Activated CD8-positive, alpha-beta memory T cell treated with anti-CD3 and anti-CD28 coated beads, Interleukin-2, amount 10 ng/mL, durations not matched to agents 7 days and 5 days (primary cell): ENCODE measurements at regions not wholly inside any gene's neighbourhood (a gene's known extent, or its start where the extent isn't known, plus 50 kb on each side); places are given as distances from the start of the nearest gene placed in this dataset.
"Not testable (repeated sequence)": the region's sequence is repeated elsewhere in the genome, so short reads cannot be mapped to it uniquely, and the experiment has no call there.

Experiments
- ATAC-seq: fragments of 150-1000 bp; cut with Tn5 transposase; one replicate; pipeline ENCODE4 v1.10.0; 2021; ENCODE audit warnings: moderate library complexity
- CTCF ChIA-PET: fragments of 350-600 bp; sonication (Branson Sonifier 250); formaldehyde crosslinking; loops from one replicate; lab custom pipeline; 2021; ENCODE audit warnings: antibody characterized with exemption; lab: Charles Lee
- DNase-seq: peaks from one replicate; pipeline ENCODE4 v3.0.0-alpha.2; 2020
- H3K27ac Mint-ChIP-seq: one replicate; pipeline ENCODE4 v1.8.0; 2021; ENCODE audit warnings: mild to moderate bottlenecking, mixed read lengths
- H3K27me3 Mint-ChIP-seq: one replicate; pipeline ENCODE4 v1.8.0; 2021; ENCODE audit warnings: mixed read lengths
- H3K36me3 Mint-ChIP-seq: one replicate; pipeline ENCODE4 v1.8.0; 2021; ENCODE audit warnings: mild to moderate bottlenecking, mixed read lengths
- H3K4me1 Mint-ChIP-seq: one replicate; pipeline ENCODE4 v1.8.0; 2021; ENCODE audit warnings: mixed read lengths
- H3K4me3 Mint-ChIP-seq: one replicate; pipeline ENCODE4 v1.8.0; 2021; ENCODE audit warnings: mild to moderate bottlenecking, moderate library complexity, mixed read lengths
- H3K9me3 Mint-ChIP-seq: one replicate; pipeline ENCODE4 v1.8.0; 2022; ENCODE audit warnings: low read depth, mixed read lengths

DNA sequence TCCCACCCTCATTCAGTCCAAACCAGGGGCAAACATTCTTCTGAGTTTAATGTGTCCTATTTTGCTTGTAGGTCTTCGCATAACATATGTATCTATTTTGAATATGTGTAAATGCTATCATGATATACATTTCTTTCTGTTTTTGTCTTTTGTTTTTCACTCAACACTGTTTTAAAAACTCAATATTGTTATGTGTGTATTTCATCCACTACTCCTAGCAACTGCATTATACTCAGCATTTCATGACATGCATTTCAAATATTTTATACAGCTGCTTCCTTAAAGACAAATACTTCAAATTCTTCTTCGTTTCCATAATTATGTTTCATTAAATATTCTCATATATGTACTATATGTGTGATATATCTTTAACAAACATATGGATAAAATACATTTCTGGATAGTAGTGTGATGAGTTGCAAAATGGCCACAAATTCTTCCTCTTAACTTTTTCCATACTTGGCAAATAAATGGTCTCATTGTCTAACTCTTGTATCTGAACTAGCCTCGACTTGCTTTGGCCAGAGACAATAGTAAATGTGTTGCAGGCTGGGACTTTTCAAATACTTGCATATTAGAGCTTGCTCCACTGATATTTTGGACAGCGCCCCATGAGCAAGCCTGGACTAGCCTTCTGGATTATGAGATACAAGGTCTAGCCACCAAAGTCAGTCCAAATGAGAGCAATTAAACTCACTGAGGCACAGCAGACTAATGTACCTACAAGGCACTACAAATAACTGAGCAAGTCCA lies 539.7 kb upstream of the KCND2 start:
- Mint-ChIP-seq H3K9me3 (peaks cover 6% of the 10 kb centered on the region), H3K36me3 (no peaks in the 10 kb centered on the region), H3K27ac (no peak overlapping the region), H3K4me1 (no peaks in the 10 kb centered on the region), H3K4me3 (no peak overlapping the region), H3K27me3 (no peaks in the 10 kb centered on the region)
- no peak for DNase-seq
- CTCF ChIA-PET = no interaction called here
- ATAC-seq = no peak

DNA sequence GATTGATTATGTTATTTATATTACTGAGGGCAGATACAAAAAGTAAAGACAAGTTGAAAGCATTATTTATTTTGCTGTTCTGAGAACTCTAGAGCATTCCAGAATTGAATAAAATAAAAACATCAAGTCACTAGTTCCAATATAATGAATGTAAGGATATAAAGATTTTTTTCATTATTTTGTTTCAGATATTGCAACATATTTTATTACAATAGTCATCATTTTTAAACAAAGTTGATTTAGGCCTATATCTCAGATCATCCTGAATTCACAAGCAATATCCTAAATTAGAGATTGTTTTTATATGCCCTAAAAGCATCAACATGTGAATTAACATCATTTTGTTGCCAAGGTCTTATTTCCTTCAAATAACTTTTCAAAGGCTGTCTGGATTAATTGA lies 535.6 kb upstream of the KCND2 start:
- Mint-ChIP-seq H3K9me3 (peaks cover 6% of the 10 kb centered on the region), H3K27me3 (no peaks in the 10 kb centered on the region), H3K36me3 (no peaks in the 10 kb centered on the region), H3K4me1 (no peaks in the 10 kb centered on the region), H3K4me3 (no peak overlapping the region), H3K27ac (no peak overlapping the region)
- no peak for DNase-seq
- ATAC-seq = no peak
- CTCF ChIA-PET = no interaction called here

GRCh38 chr7:119745280-119745679 lies 527.7 kb upstream of the KCND2 start:
- ATAC-seq, H3K9me3 Mint-ChIP-seq, H3K4me3 Mint-ChIP-seq, H3K36me3 Mint-ChIP-seq, DNase-seq, H3K27ac Mint-ChIP-seq, CTCF ChIA-PET, H3K4me1 Mint-ChIP-seq, H3K27me3 Mint-ChIP-seq: not testable (repeated sequence)

GRCh38 chr7:119748251-119748860 lies 524.6 kb upstream of the KCND2 start:
- Mint-ChIP-seq H3K4me3 (no peak overlapping the region), H3K36me3 (no peaks in the 10 kb centered on the region), H3K27ac (no peak overlapping the region), H3K4me1 (no peaks in the 10 kb centered on the region), H3K27me3 (no peaks in the 10 kb centered on the region), H3K9me3 (no peaks in the 10 kb centered on the region)
- no peak for DNase-seq
- CTCF ChIA-PET = no interaction called here
- ATAC-seq = no peak

DNA sequence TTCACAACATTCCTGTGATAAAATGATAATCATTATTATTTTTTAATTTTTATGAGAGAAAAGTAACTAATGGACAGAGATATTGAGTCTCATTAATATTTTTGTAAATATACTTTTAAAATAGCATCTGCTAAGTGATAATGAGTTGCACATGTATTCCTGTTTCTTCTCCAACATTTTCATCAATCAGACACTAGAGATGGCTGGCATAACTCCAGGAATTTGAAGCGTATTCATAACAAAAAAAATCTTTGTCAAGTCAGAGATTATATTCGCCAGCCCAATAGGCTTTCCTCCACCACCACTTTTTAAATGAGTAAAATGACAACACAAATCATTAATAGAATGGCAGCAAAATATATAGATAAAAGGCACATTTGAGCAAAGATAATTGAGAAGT lies 524.0 kb upstream of the KCND2 start:
- CTCF ChIA-PET = no interaction called here
- ATAC-seq = no peak
- DNase-seq = no peak
- H3K27ac Mint-ChIP-seq = no peak overlapping the region
- H3K36me3 Mint-ChIP-seq = no peaks in the 10 kb centered on the region
- H3K4me3 Mint-ChIP-seq = no peak overlapping the region
- H3K27me3 Mint-ChIP-seq = no peaks in the 10 kb centered on the region
- H3K4me1 Mint-ChIP-seq = no peaks in the 10 kb centered on the region
- H3K9me3 Mint-ChIP-seq = no peaks in the 10 kb centered on the region

DNA sequence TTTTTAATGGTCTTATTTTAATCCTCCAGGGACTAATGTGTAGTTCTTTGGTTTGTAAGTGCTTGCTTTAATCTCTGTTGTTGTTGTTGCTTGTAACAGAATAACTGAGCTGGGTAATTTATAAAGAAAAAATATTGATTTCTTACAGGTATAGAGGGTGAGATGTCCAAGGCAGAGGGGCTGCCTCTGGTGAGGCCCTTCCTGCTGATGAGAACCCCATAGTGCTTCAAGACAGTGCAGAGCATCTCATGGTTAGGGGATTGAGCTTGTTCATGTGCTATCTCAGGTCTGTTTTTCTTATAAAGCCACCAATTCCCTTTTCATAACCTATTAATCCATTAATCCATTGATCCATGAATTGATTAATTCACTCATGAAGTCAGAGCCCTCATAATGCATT lies 516.3 kb upstream of the KCND2 start:
- ATAC-seq (no peak), DNase-seq (no peak)
- Mint-ChIP-seq H3K27me3 (no peaks in the 10 kb centered on the region), H3K27ac (no peak overlapping the region), H3K9me3 (peaks cover 3% of the 10 kb centered on the region), H3K4me3 (no peak overlapping the region), H3K36me3 (no peaks in the 10 kb centered on the region), H3K4me1 (no peaks in the 10 kb centered on the region)
- CTCF ChIA-PET = no interaction called here

- Mint-ChIP-seq H3K36me3 (no peaks in the 10 kb centered on the region), H3K9me3 (peaks cover 3% of the 10 kb centered on the region), H3K27me3 (no peaks in the 10 kb centered on the region), H3K4me3 (no peak overlapping the region), H3K4me1 (no peaks in the 10 kb centered on the region), H3K27ac (no peak overlapping the region)
- ATAC-seq (no peak), DNase-seq (no peak)
- CTCF ChIA-PET = no interaction called here
Measured at GRCh38 chr7:119758254-119758653, 514.7 kb upstream of the KCND2 start.

GRCh38 chr7:119761776-119762175 lies 511.2 kb upstream of the KCND2 start:
- peaks cover 5% of the 10 kb centered on the region for H3K9me3 Mint-ChIP-seq
- ATAC-seq = no peak
- no peak overlapping the region for H3K4me3 Mint-ChIP-seq
- H3K27ac Mint-ChIP-seq = no peak overlapping the region
- CTCF ChIA-PET = no interaction called here
- H3K27me3 Mint-ChIP-seq = no peaks in the 10 kb centered on the region
- no peaks in the 10 kb centered on the region for H3K4me1 Mint-ChIP-seq
- no peak for DNase-seq
- H3K36me3 Mint-ChIP-seq = no peaks in the 10 kb centered on the region

- DNase-seq = no peak
- CTCF ChIA-PET = no interaction called here
- Mint-ChIP-seq H3K4me3 (no peak overlapping the region), H3K27ac (no peak overlapping the region), H3K4me1 (no peaks in the 10 kb centered on the region), H3K9me3 (peaks cover 9% of the 10 kb centered on the region), H3K36me3 (no peaks in the 10 kb centered on the region), H3K27me3 (no peaks in the 10 kb centered on the region)
- no peak for ATAC-seq
Measured at GRCh38 chr7:119782286-119782685, 490.7 kb upstream of the KCND2 start.

GRCh38 chr7:119783799-119784198 lies 489.2 kb upstream of the KCND2 start:
- Mint-ChIP-seq H3K9me3 (peaks cover 7% of the 10 kb centered on the region), H3K27me3 (no peaks in the 10 kb centered on the region), H3K36me3 (no peaks in the 10 kb centered on the region), H3K4me1 (no peaks in the 10 kb centered on the region), H3K27ac (no peak overlapping the region), H3K4me3 (no peak overlapping the region)
- ATAC-seq (no peak), DNase-seq (no peak)
- CTCF ChIA-PET = no interaction called here

DNA sequence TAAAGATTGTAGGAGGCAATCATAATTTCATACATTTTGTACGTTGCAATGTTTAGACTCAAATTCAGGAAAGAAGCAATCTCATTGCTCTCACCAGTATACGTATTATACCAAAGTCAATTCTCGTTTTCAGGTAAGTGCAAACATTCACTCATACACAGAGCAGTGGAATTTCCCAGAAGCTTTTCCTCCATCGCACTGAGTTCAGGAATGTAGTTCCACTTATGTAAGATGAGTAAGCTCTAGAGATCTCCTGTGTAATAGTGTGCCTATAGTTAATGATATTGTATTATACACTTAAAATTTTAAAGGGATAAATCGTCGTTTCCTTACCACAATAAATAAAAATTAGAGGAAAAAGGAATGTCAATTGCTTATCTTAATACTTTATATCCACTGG lies 470.8 kb upstream of the KCND2 start:
- CTCF ChIA-PET = no interaction called here

DNA sequence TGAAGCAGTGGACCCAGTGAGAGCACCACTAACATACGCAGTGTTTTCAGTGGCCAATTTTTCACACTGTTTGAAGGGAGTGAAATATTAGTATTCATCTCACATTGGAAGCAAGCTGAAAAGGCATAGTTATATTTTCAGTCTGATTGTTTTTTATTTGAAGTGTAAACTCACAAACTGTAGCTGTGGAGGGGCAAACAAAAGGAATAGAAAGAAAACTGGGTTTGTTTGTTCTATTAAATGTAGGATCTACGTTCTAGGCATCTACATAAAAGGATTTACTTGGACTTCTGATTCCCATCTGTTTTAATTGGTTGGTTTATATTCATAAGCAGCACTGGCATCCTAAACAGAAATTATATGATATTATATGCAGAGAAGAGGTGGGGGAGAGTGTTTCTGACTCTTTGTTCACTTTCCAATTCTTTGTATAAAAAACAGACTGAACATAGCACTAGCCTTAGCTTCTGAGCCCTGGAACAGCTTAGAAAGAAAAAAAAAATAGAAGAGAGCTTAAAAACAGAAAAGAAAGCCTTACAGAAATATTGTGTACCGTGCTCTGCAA lies 447.8 kb upstream of the KCND2 start:
- Mint-ChIP-seq H3K9me3 (no peaks in the 10 kb centered on the region), H3K4me1 (no peaks in the 10 kb centered on the region), H3K27ac (no peak overlapping the region), H3K4me3 (no peak overlapping the region), H3K27me3 (no peaks in the 10 kb centered on the region), H3K36me3 (no peaks in the 10 kb centered on the region)
- CTCF ChIA-PET = no interaction called here
- no peak for ATAC-seq
- DNase-seq = no peak

More for the DNA sequence above, 470.8 kb upstream of the KCND2 start:
- ATAC-seq (no peak), DNase-seq (no peak)
- H3K9me3 Mint-ChIP-seq = peaks cover 4% of the 10 kb centered on the region
- H3K4me3 Mint-ChIP-seq = no peak overlapping the region
- H3K27me3 Mint-ChIP-seq = no peaks in the 10 kb centered on the region
- no peak overlapping the region for H3K27ac Mint-ChIP-seq
- H3K4me1 Mint-ChIP-seq = no peaks in the 10 kb centered on the region
- no peaks in the 10 kb centered on the region for H3K36me3 Mint-ChIP-seq

DNA sequence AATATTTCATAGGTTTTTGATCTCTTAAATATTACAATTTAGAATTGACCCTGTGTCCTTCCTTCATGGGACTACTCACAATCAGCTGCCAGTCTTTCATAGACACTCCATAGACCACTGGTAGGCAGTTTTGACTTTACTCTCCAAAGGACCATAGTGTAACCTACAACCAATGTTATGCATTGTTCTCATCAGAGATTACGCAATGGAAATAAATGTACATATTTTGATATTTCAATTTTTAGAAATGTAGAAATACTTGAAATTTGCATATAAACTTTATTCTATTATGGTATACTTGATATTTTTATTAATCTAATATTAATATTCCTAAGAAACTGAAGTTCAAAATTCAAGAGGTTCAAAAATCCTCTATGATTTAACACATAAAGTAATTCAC lies 446.4 kb upstream of the KCND2 start:
- DNase-seq (no peak), ATAC-seq (no peak)
- Mint-ChIP-seq H3K36me3 (no peaks in the 10 kb centered on the region), H3K9me3 (peaks cover 2% of the 10 kb centered on the region), H3K27me3 (no peaks in the 10 kb centered on the region), H3K27ac (no peak overlapping the region), H3K4me3 (no peak overlapping the region), H3K4me1 (no peaks in the 10 kb centered on the region)
- CTCF ChIA-PET = no interaction called here

GRCh38 chr7:119838444-119838843 lies 434.5 kb upstream of the KCND2 start:
- no peak overlapping the region for H3K27ac Mint-ChIP-seq
- H3K27me3 Mint-ChIP-seq = no peaks in the 10 kb centered on the region
- H3K36me3 Mint-ChIP-seq = no peaks in the 10 kb centered on the region
- no peak for DNase-seq
- peaks cover 8% of the 10 kb centered on the region for H3K9me3 Mint-ChIP-seq
- no peaks in the 10 kb centered on the region for H3K4me1 Mint-ChIP-seq
- no peak overlapping the region for H3K4me3 Mint-ChIP-seq
- CTCF ChIA-PET = no interaction called here
- ATAC-seq = no peak
